ENCODE measurements at regions not wholly inside any gene's neighbourhood (a gene's known extent, or its start where the extent isn't known, plus 50 kb on each side); places are given as distances from the start of the nearest gene placed in this dataset.

- TF ChIP-seq CTCF (IDR thresholded peaks at IDR 0.05) (no peak), POLR2A (IDR thresholded peaks at IDR 0.05) (no peak)
Measured at GRCh38 chr10:31239961-31240360, 79.1 kb upstream of the ZEB1 start.

Data from lower leg skin (tissue), 3 donors.